Right lobe of liver (tissue), 6 donors: ENCODE measurements at regions not wholly inside any gene's neighbourhood (a gene's known extent, or its start where the extent isn't known, plus 50 kb on each side); places are given as distances from the start of the nearest gene placed in this dataset.

Source experiments
- ATAC-seq, 4 donors: fragments of 200-7000 bp; cut with Tn5 transposase; one replicate each; pipeline ENCODE4 v1.9.1; 2020; ENCODE audit warnings: mild to moderate bottlenecking in 4 of 4, moderate library complexity in 4 of 4
- DNase-seq, 3 donors: peaks; one replicate each; pipeline ENCODE4 v3.0.0-alpha.2; 2020
- H3K27ac ChIP-seq, 3 donors: fragments of 200-600 bp; one replicate each; pipeline ENCODE4 v1.8.0; 2022
- H3K27me3 ChIP-seq, 2 donors: fragments of 200-600 bp; one replicate each; pipeline ENCODE4 v1.8.0; 2022
- H3K36me3 ChIP-seq, 4 donors: fragments of 200-600 bp; sonication (generic) in 1 of 4; one replicate each; pipeline versions ENCODE4 v1.5.1 to v1.8.0; 2017 to 2022; ENCODE audit warnings: control low read depth in 1 of 4
- H3K4me1 ChIP-seq, 4 donors: fragments of 200-600 bp; sonication (generic) in 1 of 4; one replicate each; pipeline versions ENCODE4 v1.5.1 to v1.8.0; 2017 to 2022; ENCODE audit warnings: control low read depth in 1 of 4
- H3K4me3 ChIP-seq, 3 donors: fragments of 200-600 bp; one replicate each; pipeline ENCODE4 v1.8.0; 2022
- H3K9me3 ChIP-seq, 4 donors: fragments of 200-600 bp; sonication (generic) in 1 of 4; one replicate each; pipeline versions ENCODE4 v1.5.1 to v1.8.0; 2017 to 2022; ENCODE audit warnings: control low read depth in 1 of 4
- POLR2A ChIP-seq: fragments of 450-650 bp; IDR thresholded peaks from one replicate; pipeline ENCODE4 v1.6.1; 2017; ENCODE audit warnings: antibody characterized with exemption, mild to moderate bottlenecking
- WGBS: methylation state at CpG from one replicate; pipeline ENCODE4 v1.1.6; 2018; ENCODE audit warnings: low coverage, low lambda C conversion rate; ENCODE audit not compliant: insufficient coverage; ENCODE audit errors: missing lambda C conversion rate; 5-methylcytosine and 5-hydroxymethylcytosine counted together
- intact Hi-C, 2 donors: fragments of 100-400 bp; cut with DNase I; formaldehyde crosslinking; loops; one replicate each; pipeline versions ENCODE4 v1.11.2 to v1.14.1; 2022
- TF ChIP-seq, protein P1 (sequence below), 4 donors: fragments of 200-600 bp in 3 of 4; fragments of 450-650 bp in 1 of 4; IDR thresholded peaks; one replicate each; pipeline versions ENCODE4 v1.5.1 to v1.8.0; 2016 to 2022; ENCODE audit warnings: antibody characterized with exemption in 4 of 4, mild to moderate bottlenecking in 2 of 4
- donor health status: DM: no; HTN: yes; CAD: no.
- donor health status: DM: no; HTN: no; CAD: no.
- donor health status: DM: no; HTN: no; CAD: no.
- donor health status: DM: no; HTN: yes; CAD: no.
- donor health status: DM: no; HTN: yes; CAD: no.

DNA sequence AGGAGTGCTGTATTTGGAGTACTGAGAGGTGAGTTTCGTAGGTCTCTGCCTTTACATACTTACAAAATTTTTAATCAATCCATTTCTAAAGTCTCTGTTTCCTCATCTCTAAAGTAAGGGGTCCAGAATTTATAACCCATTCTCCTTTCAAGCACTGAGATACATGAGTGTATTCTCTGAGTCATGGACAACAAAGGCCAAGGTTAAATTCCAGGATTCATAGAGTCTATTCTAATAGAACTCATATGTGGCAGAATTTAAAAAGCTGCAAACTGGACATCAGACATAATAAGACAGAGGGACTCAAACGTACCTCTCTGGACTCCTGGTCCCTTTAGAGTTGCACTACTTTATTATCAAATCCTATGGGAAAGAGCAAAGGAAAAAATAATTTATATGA is 112.5 kb upstream of the SLIT3 start:
- no peaks in the 10 kb centered on the region for H3K36me3 ChIP-seq
- H3K27me3 ChIP-seq = no peaks in the 10 kb centered on the region
- H3K4me3 ChIP-seq = no peak overlapping the region
- no peak overlapping the region for H3K27ac ChIP-seq
- no peak for DNase-seq
- intact Hi-C loops = no loop called here
- H3K9me3 ChIP-seq = no peaks in the 10 kb centered on the region
- 34% methylated on average over 2 of the region's 2 CpGs for WGBS
- no peak for ATAC-seq
- no peaks in the 10 kb centered on the region for H3K4me1 ChIP-seq
- TF ChIP-seq, protein P1, sequence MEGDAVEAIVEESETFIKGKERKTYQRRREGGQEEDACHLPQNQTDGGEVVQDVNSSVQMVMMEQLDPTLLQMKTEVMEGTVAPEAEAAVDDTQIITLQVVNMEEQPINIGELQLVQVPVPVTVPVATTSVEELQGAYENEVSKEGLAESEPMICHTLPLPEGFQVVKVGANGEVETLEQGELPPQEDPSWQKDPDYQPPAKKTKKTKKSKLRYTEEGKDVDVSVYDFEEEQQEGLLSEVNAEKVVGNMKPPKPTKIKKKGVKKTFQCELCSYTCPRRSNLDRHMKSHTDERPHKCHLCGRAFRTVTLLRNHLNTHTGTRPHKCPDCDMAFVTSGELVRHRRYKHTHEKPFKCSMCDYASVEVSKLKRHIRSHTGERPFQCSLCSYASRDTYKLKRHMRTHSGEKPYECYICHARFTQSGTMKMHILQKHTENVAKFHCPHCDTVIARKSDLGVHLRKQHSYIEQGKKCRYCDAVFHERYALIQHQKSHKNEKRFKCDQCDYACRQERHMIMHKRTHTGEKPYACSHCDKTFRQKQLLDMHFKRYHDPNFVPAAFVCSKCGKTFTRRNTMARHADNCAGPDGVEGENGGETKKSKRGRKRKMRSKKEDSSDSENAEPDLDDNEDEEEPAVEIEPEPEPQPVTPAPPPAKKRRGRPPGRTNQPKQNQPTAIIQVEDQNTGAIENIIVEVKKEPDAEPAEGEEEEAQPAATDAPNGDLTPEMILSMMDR (IDR thresholded peaks at IDR 0.05) = no peak
- no peak for TF ChIP-seq POLR2A

DNA sequence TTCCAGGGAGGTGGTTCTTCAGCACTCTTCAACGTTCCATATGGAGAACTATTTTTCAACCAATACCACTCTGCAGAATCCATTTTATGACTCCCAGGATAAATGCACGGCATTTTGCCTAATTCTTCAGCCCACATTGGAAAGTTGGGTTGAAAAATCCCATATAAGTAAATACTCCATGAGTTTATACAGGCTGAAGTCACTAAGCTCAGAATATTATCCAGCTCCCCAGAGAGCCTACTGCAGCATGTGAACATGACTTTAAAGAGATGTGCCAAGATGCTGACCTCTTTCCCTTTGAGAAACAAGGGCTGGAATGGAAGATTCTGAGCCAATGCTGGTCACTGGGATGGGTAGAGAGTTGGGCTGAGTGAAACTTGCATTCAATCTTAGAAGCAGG is 111.9 kb upstream of the SLIT3 start:
- WGBS = 25% methylated on average over 2 of the region's 2 CpGs
- Histone ChIP-seq H3K27me3 (no peaks in the 10 kb centered on the region), H3K27ac (no peak overlapping the region), H3K36me3 (no peaks in the 10 kb centered on the region), H3K4me3 (no peak overlapping the region), H3K4me1 (no peaks in the 10 kb centered on the region), H3K9me3 (no peaks in the 10 kb centered on the region)
- intact Hi-C loops = no loop called here
- ATAC-seq (no peak), DNase-seq (no peak)
- no peak for TF ChIP-seq POLR2A
- TF ChIP-seq, protein P1 (IDR thresholded peaks at IDR 0.05) = no peak

DNA sequence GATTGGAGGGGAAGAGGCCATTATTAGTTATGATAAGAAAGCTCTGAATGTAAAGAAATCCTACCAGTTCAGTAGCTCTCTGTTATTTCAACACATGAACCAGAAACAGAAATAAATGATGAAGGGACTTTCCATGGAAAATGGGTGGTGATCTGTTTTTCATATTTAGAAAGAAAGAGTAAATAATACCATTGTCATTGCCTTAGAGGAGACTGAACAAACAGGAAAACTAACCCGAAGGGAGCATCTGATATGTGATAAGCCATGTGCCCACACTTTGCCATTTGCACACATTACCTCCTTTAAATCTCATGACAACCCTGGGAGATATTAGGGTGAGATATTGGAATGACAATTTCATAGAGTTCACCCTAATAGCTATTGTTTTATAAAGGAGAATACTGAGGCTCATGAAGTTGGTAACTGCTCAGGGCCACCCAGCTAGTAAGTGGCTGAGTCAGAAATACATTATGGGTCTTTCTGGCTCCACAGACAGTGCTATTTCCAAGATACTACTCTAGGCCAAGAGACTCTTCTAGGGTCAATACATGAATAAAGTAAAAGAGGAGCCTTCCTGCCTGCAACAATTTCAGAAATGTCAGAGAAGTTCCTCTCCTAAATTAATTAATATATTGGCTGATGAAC is 111.0 kb upstream of the SLIT3 start:
- Histone ChIP-seq H3K27me3 (no peaks in the 10 kb centered on the region), H3K9me3 (no peaks in the 10 kb centered on the region), H3K36me3 (no peaks in the 10 kb centered on the region), H3K27ac (no peak overlapping the region), H3K4me1 (no peaks in the 10 kb centered on the region), H3K4me3 (no peak overlapping the region)
- no peak for DNase-seq
- ATAC-seq = no peak
- intact Hi-C loops = no loop called here
- TF ChIP-seq, protein P1 (IDR thresholded peaks at IDR 0.05) = no peak
- TF ChIP-seq POLR2A = no peak
- WGBS = 23% methylated on average over 1 of the region's 1 CpG

DNA sequence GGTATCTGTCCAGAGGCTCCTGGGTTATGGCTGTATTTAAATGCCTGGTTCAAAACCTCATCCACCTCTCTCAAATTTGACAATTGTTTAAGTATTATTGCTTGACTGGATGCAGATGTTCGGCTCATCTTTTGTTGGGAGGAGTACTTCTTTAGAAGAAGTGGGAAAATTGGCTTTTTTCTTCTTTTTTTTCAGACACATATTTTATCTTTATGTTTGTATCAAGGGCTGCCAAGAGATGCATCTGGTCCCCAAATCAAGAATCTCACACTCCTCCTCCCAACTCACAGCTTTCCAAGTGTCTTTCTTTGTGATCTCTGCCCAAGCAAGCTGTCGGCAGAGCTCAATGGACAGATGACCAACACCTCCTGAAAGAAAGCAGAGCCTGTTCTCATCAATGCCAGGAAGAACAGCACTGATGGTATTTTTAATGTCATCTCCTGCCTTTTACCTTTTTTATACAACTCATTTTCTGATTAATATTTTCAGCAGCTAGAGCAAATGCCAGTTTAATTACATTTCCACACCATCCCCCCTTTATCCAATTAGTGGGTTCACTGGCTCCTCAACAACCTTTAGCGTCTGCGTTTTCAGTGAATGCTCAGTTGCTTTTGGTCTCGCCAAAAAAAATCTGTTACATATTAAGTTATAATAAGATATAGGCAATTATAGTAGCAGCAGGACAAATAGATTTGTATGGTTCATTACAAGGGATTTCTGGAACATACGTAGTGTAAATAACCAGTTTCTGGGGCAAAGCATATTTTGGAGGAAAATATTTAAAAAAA is 110.3 kb upstream of the SLIT3 start:
- DNase-seq (no peak), ATAC-seq (no peak)
- 51% methylated on average over 6 of the region's 6 CpGs for WGBS
- no peaks in the 10 kb centered on the region for H3K4me1 ChIP-seq
- H3K4me3 ChIP-seq = no peak overlapping the region
- intact Hi-C loops = no loop called here
- H3K9me3 ChIP-seq = no peaks in the 10 kb centered on the region
- H3K27me3 ChIP-seq = no peaks in the 10 kb centered on the region
- TF ChIP-seq, protein P1 (IDR thresholded peaks at IDR 0.05) = no peak
- TF ChIP-seq POLR2A = no peak
- no peaks in the 10 kb centered on the region for H3K36me3 ChIP-seq
- H3K27ac ChIP-seq = no peak overlapping the region
